NOMO-1 treated with dmso at 0.1 percent for 144 hours (cell line): ENCODE measurements at regions not wholly inside any gene's neighbourhood (a gene's known extent, or its start where the extent isn't known, plus 50 kb on each side); places are given as distances from the start of the nearest gene placed in this dataset.

Experiments used
- DNase-seq: peaks from one replicate; lab custom pipeline; 2025; ENCODE audit not compliant: unreplicated experiment; lab: John Stamatoyannopoulos, UW

- no peak for DNase-seq
Measured at GRCh38 chr2:81235601-81236000, 931.0 kb upstream of the LRRTM1 start.

DNA sequence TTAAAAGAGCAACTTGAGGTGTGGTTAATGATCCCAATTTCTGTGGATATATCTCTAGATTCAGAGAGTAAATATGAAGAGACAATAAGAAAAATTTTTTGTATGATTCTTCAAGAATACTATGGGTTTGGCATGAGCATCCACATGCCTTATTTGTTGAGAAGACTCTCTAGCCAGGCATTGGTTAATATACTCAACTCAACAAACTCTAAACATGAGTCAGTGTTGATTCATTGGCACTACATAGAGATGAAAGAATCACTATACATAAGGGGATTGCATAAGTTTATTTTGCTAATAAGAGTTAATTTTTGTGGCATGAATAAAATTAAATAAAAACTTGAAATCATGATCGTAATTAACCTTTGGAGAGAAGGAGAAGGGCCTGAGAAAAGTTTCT, 930.2 kb upstream of the LRRTM1 start:
- no peak for DNase-seq

DNA sequence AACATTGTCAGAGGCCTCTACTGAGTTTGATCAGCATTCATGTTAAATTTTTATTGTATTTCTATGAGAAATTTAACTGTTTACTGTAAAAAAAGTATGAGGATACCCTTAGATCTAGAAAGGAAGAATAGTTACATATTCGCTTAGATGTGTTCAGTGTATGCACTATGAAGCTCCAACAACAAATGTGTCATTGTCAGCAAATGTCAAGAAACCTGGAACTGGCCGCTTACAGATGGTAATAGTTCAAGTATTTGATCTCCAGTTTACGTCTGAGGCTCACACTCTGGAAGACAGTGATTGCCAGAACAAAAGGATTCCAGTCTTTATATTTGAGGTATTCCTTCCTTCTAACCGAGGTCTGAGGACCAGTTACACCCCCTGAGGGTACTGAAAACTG, 921.2 kb upstream of the LRRTM1 start:
- DNase-seq: no peak

GRCh38 chr2:81213598-81213997, 909.0 kb upstream of the LRRTM1 start:
- DNase-seq: no peak

GRCh38 chr2:81206216-81206615, 901.7 kb upstream of the LRRTM1 start:
- DNase-seq: no peak

DNA sequence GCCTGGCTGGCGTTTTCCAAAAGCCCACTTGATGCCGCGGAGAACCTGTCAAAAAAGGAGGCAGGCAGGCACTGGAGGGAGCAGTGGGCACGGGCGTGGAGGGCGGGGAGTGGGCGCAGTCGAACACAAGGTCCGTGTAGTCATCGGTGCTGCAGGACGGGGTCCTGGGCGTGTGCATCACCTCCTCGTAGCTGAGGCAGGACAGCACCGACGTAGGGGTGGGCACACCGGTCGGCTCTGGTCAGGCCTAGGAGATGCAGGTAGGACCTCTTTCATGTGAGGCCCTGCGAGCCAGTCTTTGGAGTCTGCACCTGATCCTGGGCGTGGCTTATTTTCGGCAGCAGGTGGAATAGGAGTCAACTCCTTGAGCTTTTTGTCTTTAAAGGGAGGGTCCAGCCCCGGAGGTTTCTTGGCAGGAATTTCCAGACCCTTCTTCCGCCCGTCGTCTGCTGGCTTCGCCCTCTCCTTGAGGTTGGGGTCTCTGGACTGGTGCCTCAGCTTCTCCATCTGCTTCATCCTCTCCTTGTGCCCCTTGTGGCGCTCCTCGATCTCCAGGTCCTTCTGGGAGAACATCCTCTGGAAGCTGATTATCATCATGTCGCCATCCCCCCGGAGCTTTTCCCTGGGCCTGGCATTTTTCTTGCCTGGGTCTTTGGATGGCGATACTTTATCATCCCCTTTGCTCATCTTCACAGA, 892.5 kb upstream of the LRRTM1 start:
- DNase-seq: no peak

DNA sequence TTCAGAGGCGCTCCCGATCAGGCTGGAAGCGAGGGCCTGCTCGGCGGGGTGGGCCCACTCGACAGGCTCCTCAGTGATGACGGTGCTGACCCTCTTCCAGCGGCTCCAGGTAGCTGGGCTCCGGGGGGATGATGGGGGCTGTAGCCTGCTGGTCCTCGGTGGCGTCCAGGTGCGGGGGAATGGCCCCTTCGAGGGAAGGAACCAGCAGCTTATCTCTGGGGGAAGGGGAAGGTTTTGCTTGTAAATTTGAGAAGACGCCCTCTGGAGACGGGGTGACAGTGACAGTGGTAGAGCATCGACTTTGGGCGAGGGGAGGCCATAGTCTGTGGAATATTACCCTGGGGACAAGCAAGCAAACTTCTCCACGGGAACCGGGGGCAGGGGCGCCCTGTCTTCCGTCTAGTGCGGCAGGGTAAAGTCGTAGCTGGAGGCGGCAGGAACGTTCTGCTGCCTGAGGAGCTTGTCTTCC, 891.9 kb upstream of the LRRTM1 start:
- DNase-seq: no peak

- no peak for DNase-seq
Measured at GRCh38 chr2:81195774-81196382, 891.3 kb upstream of the LRRTM1 start.

DNA sequence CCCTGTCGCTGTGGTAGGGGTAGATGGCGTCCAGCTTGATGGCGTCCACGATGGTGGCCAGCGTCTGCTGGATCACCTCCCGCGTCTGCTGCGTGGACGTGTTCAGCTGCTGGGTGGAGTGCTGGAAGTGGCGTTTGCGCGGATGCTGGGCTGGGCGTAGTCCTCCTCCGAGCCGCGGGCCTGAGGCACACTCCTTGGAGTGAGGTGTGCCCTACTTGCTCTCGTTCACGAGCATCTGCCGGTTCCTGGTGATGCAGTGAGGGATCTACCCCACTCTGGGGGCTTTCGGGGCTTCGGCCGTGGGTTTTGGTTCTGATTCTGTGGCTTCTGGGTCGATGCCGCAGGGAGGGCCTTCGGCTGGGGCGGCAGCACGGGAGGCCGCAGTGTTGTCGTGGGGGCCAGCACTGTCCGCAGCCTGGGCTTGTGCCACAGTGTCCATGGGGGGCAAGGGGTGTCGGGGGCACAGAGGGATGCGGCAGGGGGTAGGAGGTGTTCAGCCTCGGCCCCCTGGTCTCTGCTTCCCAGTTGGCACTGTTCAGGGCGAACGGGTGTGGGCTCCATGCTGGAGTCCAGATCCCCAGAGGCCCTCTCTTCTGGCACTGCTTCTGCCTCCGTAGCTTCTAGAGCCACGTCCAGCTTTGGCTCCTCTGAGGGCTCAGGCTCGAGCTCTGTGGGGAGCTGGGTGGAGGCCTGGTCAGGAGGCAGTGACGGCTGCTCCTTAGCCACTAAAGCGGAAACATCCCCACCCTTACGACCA, 890.6 kb upstream of the LRRTM1 start:
- DNase-seq: no peak

GRCh38 chr2:81194581-81194980, 890.0 kb upstream of the LRRTM1 start:
- no peak for DNase-seq

DNA sequence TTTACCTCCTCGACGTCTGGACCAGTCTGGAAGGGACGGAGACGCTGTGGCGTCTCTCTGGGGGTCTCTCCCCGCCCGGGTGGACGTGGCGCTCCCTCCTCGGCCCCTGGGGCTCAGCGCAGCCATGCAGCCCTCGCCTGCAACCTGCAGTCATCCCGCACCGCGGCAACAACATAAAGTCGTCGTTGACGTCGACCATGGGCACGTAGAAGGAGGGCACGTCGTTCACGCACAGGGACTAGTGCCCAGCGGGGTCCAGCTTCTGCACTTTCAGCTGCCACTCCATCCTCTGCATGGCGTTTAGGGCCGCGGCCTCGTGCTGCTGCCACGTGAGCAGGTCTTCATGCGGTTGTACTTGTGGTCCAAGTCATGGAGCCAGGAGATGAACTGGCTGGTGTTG, 889.6 kb upstream of the LRRTM1 start:
- no peak for DNase-seq

DNA sequence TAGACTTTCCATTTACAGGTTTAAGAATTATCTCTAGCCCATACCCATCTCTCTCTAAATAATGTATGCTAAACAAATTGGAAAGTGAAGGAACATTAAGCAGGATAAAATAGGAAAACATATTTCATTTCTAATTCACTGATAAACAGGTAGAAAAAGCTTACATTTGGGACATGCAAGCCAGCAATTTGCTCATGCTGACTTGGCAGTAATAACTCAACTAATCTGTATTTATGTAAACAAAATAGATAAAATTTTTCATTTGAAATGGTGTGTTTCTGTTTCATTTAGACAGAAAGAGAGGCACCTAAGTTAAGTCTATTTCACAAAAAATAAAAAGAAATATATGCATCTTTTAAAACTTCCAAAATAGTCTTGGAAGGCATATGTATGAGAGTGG, 877.3 kb upstream of the LRRTM1 start:
- DNase-seq: no peak

DNA sequence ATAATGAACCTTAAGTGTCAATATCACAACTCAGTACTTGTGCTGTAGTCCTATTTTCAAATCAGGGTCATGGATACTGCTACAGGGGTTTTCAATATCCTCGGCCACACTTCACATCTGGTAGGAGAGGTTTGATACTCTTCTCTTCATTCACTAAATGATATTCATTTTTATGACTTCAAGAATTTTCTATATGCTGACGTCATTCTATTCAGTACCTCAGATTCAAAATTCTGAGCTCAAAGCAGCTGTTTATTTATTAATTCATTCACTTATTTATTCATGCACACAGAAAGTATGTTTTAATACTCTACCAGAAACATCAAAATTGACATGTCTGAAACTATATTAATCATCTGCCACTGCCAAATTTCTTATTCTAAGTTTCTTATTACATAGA, 866.9 kb upstream of the LRRTM1 start:
- no peak for DNase-seq

DNA sequence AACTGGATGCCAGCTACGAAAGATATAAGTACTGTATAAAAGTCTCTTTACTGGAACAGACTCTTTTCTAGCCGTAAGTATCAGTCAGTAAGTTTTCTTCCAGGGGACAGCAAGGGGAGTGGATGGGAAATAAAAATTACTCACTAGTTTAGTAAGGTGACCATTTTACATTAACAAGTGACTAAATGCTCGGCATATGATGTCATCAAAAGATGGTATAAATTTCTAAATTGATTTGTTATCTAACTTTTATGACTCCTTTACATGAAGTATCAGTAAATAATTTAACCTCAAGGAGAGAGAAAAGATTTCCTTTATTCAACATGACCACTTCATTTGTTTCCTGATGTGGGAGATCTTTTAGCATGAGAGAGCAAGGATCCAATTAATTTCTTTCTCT, 859.0 kb upstream of the LRRTM1 start:
- DNase-seq: no peak

GRCh38 chr2:81158505-81158904, 854.0 kb upstream of the LRRTM1 start:
- DNase-seq: no peak

- no peak for DNase-seq
Measured at GRCh38 chr2:81148323-81148722, 843.8 kb upstream of the LRRTM1 start.

- DNase-seq: no peak
Measured at GRCh38 chr2:81136296-81136695, 831.7 kb upstream of the LRRTM1 start.

GRCh38 chr2:81097361-81097760, 792.8 kb upstream of the LRRTM1 start:
- no peak for DNase-seq

DNA sequence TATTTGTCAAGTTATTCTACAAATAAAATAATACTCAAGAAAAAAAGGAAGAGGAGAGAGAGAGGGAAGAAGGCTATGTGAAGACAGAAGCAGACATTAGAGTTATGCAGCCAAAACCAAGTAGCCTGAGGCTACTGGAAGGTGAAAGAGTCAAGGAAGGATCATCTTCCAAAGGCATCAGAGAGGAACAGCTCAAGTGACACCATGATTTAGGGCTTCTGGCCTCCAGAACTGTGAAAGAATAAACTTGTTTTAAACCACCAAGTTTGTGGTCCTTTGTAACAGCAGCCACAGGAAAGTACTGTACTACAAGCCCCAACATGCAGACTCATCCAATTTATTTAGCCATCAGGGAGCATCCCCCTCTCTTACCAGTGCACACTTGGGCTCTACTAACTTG, 788.5 kb upstream of the LRRTM1 start:
- DNase-seq: no peak

- DNase-seq: no peak
Measured at GRCh38 chr2:81087646-81088045, 783.1 kb upstream of the LRRTM1 start.

GRCh38 chr2:81084101-81084500, 779.5 kb upstream of the LRRTM1 start:
- no peak for DNase-seq

DNA sequence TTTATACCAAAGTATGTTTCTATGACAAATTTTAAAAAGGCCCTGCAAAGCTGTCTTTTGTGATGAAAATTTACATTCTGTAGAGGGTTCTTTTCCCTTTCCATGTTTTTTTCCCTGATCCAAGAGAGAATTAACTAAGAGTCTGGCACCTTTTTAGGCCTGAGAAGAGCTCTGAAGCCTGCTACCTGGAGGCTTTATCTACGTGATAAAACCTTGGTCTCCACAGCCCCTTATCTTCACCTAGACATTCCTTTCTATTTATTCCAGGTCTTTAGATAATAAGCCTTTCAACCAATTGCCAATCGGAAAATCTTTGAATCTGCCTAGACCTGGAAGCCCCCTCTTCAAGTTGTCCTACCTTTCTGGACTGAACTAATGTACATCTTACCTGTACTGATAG, 774.1 kb upstream of the LRRTM1 start:
- no peak for DNase-seq
